NOMO-1 treated with DMSO at 0.1 percent for 48 hours (cell line): ENCODE measurements at regions not wholly inside any gene's neighbourhood (a gene's known extent, or its start where the extent isn't known, plus 50 kb on each side); places are given as distances from the start of the nearest gene placed in this dataset.

Experiments used
- DNase-seq: peaks from one replicate; lab custom pipeline; 2025; ENCODE audit not compliant: unreplicated experiment; lab: John Stamatoyannopoulos, UW

DNA sequence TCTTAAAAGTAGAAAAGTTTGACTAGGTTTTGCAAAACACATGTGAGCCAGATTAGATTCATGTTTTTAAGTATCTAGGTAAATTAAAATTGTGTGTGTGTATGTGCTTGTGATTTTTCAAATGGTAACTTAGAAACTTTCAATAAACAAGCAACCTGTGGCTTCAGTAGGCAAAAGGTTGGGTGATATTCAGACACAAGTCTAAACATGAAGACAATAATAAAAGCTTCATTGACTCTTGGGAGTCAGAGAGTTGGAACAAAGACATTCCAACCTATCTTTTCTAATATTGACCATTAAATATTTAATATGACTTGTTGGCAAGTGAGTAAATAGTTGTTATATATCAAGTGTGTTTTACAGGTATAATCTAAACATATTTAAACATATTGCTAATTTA lies 1049.6 kb upstream of the ADGRL4 start:
- no peak for DNase-seq

DNA sequence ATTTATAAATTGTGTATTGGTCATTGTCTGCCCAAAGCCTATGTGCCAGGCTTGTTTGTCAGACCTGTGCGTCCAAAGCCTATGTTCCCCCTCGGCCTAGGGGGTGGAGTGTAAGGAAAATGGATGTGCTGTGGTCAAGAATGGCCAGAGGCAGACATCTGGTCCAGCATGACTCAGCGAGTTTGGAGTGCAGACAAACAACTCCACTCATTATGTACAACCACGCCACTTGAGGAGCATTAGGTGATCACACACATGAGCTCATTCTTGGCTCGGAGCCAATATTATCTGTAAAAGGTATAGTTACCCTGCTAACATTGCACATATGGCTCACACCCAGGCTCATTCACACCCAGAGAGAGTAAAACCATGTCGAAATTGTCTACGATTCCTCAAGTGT lies 1047.6 kb upstream of the ADGRL4 start:
- DNase-seq: no peak

DNA sequence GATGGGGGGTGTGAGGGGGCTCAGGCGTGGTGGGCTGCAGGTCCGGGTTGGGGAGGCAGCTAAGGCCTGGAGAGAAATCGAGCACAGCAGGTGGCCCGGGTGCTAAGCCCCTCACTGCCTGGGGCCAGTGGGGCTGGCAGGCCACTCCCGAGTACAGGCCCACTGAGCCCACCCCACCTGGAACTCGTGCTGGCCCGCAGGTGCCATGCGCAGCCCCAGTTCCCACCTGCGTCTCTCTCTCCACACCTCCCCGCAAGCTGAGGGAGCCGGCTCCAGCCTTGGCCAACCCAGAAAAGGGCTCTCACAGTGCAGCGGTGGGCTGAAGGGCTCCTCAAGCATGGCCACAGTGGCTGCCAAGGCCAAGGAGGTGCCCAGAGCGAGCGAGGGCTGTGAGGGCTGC lies 1047.1 kb upstream of the ADGRL4 start:
- no peak for DNase-seq

DNA sequence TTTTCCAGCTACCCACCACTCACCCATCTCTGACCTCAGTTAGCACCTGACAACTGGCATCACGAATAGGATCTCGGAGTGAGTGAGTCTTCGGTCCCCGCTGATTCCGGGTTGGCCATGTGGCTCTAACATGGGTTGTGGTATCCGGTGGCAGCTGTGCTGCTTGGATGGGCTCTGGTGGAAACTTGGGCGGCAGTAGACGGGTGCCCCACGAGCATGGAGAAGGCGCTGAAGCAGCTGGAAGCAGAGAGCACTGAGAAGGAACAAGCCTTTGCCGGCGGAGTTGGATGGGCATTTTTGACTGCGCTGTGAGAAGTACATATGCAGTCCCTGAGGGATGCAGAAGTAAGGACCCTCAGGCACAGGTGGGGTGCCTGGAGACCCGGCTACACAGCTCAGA lies 1044.0 kb upstream of the ADGRL4 start:
- DNase-seq: no peak

DNA sequence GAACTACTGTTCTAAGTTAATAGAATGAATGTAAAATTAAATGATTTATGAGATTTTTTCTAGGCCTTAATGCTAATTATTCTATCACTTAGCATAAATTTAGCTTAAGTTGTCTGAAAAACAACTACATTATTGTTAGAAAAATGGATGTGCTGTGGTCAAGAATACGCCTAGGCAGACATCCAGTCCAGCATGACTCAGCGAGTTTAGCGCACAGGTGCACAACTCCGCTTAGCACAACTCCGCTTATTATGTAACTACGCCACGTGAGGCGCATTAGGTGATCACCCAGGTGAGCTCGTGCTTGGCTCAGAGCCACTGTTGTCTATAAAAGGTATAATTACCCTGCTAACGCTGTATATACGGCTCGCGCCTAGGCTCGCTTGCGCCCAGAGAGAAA lies 1043.6 kb upstream of the ADGRL4 start:
- no peak for DNase-seq

DNA sequence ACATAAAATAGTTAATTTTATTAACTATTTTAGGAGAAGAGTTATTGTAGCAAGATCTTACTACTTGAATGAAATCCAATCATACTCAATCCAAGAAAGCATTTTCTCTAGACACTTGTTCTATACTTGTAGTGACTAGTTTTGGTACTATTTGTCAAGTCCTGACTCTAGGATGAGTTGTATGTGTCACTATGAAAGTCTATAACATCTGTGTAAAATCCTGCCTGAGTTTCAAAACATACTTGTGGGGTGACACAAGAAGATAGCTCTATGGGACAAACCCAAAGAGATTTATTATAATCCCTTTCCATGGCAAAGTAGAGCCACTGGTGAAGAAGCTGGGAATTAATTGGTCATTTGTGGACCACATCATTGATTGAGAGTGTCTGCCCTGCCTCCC lies 1042.2 kb upstream of the ADGRL4 start:
- DNase-seq: no peak

DNA sequence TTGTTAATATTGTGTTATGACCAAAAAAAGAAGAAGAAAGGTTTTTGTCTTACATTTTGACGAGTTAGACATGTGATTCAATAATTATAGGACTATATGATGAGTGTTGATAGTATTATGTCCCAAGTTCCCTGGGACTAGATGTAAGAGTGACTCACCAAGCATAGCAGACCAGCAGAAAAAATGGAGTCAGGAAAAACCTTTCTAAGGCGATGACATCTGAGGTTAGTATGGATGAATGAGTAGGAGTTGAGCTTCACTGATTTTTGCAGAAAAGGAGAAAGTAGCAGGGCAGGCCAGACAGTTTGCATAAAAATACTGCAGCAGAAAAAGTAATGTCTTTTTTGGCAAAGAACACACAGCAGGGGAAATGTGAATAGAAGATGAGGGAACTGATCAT lies 1041.3 kb upstream of the ADGRL4 start:
- no peak for DNase-seq

DNA sequence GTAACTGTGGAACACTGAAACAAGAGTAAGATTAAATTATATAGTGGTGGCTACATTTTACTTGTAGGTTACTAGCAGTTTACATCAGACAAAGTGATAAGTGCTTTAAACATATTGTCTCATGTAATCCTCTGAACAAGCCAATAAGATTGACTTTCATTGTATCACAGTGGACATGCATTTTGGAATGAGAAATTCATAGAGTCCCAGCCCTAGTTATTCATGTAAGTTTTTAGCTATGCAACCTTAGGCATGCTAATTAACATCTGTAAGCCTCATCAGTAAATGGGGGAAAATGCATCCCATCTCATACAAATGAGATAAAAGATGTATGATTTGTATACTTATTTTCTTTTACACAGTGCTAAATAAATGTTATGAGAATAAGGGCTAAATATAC lies 1038.1 kb upstream of the ADGRL4 start:
- DNase-seq: no peak

DNA sequence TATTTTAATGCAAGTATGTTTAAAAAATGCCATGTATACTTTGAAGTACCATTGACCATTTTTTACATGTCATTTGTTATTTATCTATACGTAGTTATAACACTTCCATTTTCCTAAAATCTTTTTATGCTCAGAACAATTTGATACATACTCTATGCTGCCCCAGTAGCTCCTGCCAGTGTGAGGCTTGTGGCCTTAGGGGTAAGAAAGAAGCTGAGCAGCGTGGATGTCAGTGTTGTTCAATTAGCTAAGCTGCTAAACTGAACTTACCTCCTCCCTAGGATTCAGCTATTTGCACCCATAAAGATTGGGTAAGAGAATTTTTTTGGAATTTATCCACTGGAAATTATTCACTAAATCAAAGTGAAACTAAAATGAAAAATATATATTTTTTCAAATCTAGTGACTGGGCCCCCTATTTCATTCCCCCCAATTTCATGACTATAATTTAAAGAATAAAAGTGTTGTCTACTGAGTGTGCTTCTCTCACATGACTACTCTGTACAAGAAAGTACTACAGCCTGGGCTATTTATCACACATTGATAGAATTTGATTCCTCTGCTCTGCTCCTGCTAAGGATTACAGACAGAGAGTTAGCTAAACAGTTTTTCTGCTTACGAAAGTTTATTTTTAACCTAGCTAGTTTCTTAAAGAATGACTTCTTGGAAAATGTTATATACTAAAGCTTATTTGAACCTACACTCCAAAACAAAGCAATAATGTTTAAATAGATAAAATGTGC lies 1030.3 kb upstream of the ADGRL4 start:
- DNase-seq: no peak

DNA sequence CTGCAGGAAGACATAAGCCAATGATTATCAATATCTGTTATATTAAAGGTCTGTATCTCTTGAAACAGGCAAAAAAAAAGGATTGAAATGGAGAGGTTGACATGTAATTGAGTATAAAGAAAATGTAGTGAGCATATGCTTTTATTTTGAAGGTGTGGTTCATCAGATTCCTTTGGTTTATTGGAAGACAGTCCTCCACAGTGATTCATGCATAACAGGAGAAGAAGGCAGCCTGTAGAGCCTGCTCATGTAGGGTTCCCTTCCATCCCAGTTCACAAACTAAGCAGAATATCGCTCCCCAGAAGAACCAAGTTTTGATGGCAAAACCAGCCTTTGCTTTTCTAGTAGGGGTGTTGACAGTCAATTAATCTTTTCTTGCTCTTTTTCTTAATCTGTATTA lies 1016.8 kb upstream of the ADGRL4 start:
- DNase-seq: no peak

DNA sequence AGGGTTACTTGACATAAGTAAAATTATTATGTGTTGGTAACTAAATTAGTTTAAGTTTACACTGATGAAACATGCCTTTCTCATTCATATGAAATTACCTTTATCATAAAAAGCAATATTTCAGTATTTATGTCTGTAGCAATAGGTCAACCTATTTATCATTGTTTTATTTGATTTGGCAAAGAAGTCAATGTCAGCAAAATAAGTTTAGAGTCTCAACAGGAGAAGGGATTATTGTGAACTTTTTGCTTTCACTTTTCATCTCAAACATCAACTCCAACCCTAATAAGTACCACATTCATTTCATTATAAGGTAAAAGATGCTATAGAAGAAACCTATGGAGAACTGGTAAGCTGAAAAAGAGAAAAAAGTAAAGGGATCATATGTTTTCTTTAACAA lies 1015.4 kb upstream of the ADGRL4 start:
- no peak for DNase-seq

DNA sequence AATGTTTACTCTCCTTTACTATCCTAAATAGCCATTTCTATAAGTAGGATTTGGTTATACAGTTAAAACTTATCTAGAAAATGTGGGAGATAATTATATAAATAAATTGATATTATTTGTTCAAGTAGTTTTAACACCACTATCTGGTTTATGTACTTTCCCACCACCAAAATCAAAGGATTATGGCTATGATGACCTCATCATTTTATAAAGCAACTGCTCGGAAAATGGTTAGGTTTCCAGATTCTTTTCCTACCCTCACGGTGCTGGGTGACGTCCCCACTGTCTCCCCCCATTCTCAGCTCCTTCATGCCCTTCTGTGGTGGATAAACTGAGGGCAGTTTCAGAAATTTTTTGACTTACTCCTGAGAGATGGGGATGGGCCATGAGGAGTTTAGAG lies 1011.8 kb upstream of the ADGRL4 start:
- no peak for DNase-seq

DNA sequence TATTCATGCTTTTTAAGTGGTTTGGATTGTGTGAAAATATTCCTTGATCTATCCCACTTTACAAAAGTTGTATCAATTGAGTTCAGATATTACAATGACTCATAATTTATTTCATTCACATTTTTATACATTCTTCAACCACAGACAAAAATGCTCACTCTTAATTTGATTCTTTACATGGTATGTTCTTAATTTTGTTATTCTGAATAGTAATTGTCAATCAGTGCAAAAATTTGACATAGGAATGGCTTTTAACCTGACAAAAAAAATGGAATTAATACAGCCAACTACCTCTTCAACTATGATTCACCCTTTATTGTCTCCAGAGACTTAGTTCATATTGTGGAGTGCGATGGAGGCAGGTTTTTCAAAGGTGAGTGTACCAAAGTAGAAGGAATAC lies 1002.4 kb upstream of the ADGRL4 start:
- no peak for DNase-seq

DNA sequence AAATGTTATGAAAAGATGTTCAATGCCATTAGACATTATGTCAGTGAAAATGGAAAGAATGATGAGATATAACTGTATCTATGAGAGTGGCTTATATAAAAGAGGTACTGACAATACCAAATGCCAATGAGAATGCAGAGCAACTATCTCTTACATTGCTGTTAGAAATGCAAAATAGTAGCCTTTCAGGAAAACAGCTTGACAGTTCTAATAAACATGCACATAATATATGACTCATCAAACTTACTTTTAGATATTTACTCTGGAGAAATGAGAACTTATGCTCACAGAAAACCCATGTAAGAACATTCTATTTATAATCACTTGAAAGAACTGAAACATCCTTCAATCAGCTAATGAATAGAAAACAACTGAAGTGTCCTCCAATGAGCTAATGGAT lies 996.7 kb upstream of the ADGRL4 start:
- no peak for DNase-seq

DNA sequence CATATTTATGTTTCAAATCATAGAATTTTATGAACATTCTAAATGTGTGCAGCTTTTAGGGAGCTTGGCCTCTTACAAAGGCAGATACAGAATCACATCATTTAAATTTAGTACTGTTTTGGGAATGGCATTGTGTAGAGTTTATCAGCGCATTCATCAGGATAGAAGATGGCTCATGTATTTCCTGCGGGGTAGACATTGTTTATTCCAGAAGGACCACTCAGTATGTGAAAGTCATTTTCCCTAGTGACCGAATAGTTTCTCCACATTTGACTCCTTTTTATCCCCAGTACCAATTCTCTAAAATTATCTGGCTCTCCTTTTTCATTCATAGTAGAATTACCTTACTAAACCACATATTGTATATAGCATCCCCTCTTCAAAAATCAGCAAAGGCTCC lies 981.9 kb upstream of the ADGRL4 start:
- DNase-seq: no peak

DNA sequence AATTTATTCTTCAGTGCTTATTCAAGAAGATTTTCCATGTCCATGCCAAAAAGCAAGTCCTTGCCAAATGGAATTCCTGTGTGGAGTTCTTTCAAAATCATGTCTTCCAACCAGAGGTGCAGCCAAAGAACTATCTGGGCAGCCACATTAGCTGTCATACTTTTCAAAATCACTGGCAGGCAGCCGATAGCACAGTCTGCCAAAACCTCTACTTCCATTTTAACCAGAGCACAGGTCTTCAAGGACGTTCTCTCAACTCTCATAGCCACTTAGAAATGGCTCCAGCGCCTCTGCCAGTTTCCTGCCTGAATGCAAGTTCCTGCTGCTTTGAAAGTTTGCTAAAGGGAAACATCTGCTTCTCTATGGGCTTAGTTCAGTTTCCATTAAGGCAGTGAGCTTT lies 975.7 kb upstream of the ADGRL4 start:
- DNase-seq: no peak

DNA sequence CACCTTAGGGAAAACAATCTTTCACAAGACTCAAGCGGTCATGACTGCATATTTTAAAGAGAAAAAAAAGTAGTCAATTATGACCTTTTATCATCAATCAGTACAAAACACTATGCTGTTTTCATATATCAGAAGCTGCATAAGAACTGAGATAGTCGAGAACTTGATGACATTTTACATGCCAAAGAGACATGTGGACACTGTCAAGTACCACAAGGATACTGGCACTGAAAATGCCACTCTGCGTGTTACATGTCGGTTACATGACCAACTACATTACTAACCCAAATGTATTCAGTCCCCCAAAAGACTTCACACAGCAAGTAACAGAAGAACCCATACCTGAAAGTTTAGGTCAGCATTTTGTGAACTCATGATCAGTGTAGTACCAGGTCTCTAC lies 975.0 kb upstream of the ADGRL4 start:
- no peak for DNase-seq

DNA sequence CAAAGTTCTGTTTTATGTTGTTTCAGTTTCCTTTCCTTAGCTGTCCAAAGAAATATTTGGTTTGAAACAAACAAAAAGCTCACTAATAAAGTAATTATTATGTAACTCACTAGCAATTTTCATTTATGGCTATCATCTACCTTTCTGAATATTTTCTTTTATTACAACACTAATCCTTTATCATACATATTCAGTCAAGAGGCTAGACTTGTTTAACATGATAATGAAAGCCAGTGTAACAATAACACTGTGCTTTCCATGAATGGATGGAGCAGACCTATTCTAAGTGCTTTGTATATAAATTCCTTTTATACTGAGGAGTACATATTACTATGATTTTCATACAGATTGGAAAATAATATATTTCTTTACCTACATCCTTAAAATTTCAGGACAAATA lies 972.8 kb upstream of the ADGRL4 start:
- no peak for DNase-seq

DNA sequence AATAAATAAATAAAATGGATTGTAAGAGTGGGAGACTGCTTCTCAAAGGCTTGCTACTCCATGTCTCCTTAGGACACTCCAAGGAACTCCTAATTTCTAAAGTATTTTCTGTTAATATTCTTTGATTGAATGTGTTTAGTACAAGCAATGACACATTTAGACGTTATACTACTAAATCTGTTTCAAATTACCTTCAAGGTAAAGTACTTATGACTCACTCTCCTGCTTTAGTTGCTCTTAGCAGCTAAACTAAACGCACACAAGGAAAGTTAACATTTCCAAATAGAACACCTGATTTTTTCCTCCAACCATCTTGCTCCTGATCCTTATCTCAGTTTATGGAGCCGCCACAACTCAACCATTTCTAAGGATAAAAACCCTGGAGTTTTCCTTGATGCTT lies 969.8 kb upstream of the ADGRL4 start:
- DNase-seq: no peak

DNA sequence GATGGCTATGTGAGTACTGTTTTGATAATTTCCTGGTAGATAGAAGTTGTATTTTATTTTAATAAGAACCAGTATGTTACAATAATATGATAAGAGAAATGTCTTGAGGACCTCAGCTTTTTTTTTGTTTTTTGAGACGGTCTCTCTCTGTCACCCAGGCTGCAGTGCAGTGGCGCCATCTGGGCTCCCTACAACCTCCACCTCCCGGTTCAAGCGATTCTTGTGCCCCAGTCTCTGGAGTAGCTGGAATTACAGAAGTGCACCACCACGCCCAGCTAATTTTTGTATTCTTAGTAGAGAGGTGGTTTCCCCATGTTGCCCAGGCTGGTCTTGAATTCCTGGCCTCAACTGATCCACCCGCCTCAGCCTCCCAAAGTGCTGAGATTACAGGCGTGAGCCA lies 968.1 kb upstream of the ADGRL4 start:
- no peak for DNase-seq

DNA sequence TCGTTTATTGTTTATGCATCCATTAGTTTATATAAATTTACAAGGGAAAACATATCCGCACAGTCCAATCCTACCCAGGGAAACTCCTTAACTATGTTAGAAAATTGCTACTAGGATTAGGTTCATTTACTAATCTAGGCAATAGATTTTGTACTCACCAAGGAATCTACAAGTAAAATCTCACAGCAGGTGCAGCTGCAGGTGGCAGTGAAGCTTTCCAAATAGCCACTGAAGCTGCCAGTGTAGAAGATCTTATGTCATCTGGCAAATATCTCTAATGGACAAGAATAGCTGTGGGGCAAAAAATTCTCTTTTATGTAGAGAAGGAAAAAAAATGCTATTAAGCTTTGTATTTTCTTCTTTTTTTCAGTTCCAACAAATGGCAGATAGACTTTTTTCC lies 963.4 kb upstream of the ADGRL4 start:
- DNase-seq: no peak

DNA sequence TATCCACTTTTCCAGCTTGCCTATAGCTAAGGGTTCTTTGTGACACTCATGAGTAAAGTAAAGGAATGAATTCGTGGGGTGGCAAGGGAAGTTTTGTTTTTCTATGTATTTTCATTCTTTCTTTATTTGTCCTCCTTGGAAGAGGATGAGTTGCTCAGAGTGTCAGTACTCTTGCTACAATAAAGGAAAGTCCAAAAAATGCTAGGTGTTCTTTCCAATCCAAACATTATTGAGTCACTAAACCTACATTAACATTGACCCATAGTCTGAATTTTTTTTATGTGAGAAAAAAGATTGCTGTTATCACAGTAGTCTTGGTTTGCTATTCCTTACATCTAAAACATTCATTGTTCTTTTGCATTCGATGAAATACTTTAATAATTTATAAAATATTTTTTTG lies 959.9 kb upstream of the ADGRL4 start:
- DNase-seq: no peak

DNA sequence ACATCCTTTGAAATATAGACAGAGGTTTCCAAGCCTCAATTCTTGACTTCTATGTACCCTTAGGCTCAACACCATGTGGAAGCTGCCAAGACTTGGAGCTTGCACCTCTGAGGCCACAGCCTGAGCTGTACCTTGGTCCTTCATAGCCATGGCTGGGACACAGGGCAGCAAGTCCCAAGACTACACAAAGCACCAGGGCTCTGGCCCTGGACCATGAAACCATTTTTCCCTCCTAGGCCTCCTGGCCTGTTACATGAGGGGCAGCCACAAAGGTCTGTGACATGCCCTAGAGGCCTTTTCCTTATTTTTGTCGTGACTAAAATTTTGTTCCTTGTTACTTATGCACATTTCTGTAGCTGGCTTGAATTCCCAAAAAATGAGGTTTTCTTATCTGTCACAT lies 953.1 kb upstream of the ADGRL4 start:
- no peak for DNase-seq

DNA sequence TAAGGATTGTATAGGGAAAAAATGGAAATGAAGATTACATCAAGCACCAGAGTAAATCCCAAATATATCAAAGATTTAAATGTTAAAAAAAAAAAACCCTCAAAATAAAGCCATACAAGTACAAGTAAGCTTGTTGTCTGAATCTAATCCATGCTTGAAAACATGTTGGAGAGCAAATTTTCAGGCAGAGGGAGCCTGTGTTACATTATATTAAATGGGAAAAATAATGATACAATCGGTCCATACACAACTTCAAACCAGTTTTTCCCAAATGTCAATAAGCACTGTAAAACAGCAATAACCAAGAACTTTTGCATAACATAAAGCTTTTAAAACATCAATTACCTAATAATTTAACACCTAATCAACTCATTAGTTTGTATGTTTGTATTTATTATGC lies 949.4 kb upstream of the ADGRL4 start:
- DNase-seq: no peak
